IMR-90 (cell line): ENCODE measurements at regions not wholly inside any gene's neighbourhood (a gene's known extent, or its start where the extent isn't known, plus 50 kb on each side); places are given as distances from the start of the nearest gene placed in this dataset.

Experiments
- ATAC-seq: fragments of 200-7000 bp; cut with Tn5 transposase; 2 replicates; pipeline ENCODE4 v1.9.1; 2020; ENCODE audit warnings: low read depth, mild to moderate bottlenecking, moderate library complexity
- BruUV-seq: library from RNA; stranded (reverse); fragments of 400-500 nt; replicated peaks from 2 replicates; lab custom pipeline; 2021; lab: Mats Ljungman, UMichigan
- CTCF ChIA-PET: fragments of 300-600 bp; formaldehyde crosslinking; extraction: SDS; loops from one replicate; lab custom pipeline; 2021; ENCODE audit warnings: antibody characterized with exemption; lab: Yijun Ruan, JAX
- POLR2A ChIA-PET: fragments of 300-600 bp; sonication (Branson Sonifier 250); formaldehyde crosslinking; loops from one replicate; lab custom pipeline; 2022; ENCODE audit warnings: antibody characterized with exemption; ENCODE audit not compliant: unreplicated experiment; lab: Charles Lee
- DNase-seq: peaks from one replicate; pipeline ENCODE4 v3.0.0; 2013
- H2AFZ ChIP-seq: replicated peaks from 2 replicates; pipeline ENCODE3; 2013; ENCODE audit warnings: low read length, mild to moderate bottlenecking; ENCODE audit not compliant: poor library complexity
- H2AK5ac ChIP-seq: 2 replicates; pipeline ENCODE4 v1.6.1; 2013; ENCODE audit warnings: low read depth, low read length, inconsistent platforms
- H2AK9ac ChIP-seq: replicated peaks from 2 replicates; pipeline ENCODE3; 2013; ENCODE audit warnings: mild to moderate bottlenecking, low read depth, low read length, moderate library complexity; ENCODE audit not compliant: poor library complexity
- H2BK120ac ChIP-seq: 2 replicates; pipeline ENCODE4 v1.6.1; 2013; ENCODE audit warnings: low read depth, low read length, inconsistent platforms
- H2BK15ac ChIP-seq: 3 replicates; pipeline ENCODE4 v1.6.1; 2013; ENCODE audit warnings: low read depth, low read length, inconsistent platforms
- H2BK20ac ChIP-seq: 2 replicates; pipeline ENCODE4 v1.6.1; 2013; ENCODE audit warnings: low read depth, mild to moderate bottlenecking, inconsistent platforms, low read length, moderate library complexity
- H2BK5ac ChIP-seq: 2 replicates; pipeline ENCODE4 v1.6.1; 2013; ENCODE audit warnings: mild to moderate bottlenecking, low read depth, low read length, inconsistent platforms; ENCODE audit not compliant: poor library complexity, severe bottlenecking
- H3K14ac ChIP-seq: replicated peaks from 2 replicates; pipeline ENCODE4 v1.6.1; 2013; ENCODE audit warnings: low read depth, low read length, inconsistent platforms
- H3K18ac ChIP-seq: 2 replicates; pipeline ENCODE4 v1.6.1; 2013; ENCODE audit warnings: low read depth, low read length, control low read depth
- H3K23ac ChIP-seq: 2 replicates; pipeline ENCODE4 v1.6.1; 2013; ENCODE audit warnings: low read depth, low read length, inconsistent platforms
- H3K27ac ChIP-seq: 2 replicates; pipeline ENCODE4 v1.5.1; 2013; ENCODE audit warnings: mild to moderate bottlenecking, control low read depth, low read length; ENCODE audit not compliant: insufficient read depth
- H3K27me3 ChIP-seq: 2 replicates; pipeline ENCODE4 v1.6.1; 2013; ENCODE audit warnings: low read length; ENCODE audit not compliant: control insufficient read depth, insufficient read depth
- H3K36me3 ChIP-seq: 2 replicates; pipeline ENCODE4 v1.6.1; 2013; ENCODE audit warnings: low read length, mixed read lengths; ENCODE audit not compliant: control insufficient read depth, insufficient read depth
- H3K4ac ChIP-seq: 2 replicates; pipeline ENCODE4 v1.6.1; 2013; ENCODE audit warnings: low read depth, low read length, inconsistent platforms
- H3K4me1 ChIP-seq: 2 replicates; pipeline ENCODE4 v1.6.1; 2013; ENCODE audit warnings: low read length, mixed read lengths; ENCODE audit not compliant: control insufficient read depth, insufficient read depth
- H3K4me2 ChIP-seq: 2 replicates; pipeline ENCODE4 v1.6.1; 2013; ENCODE audit warnings: low read depth, mild to moderate bottlenecking, control low read depth, low read length, moderate library complexity
- H3K4me3 ChIP-seq: 2 replicates; pipeline ENCODE4 v1.5.1; 2013; ENCODE audit warnings: low read depth, mild to moderate bottlenecking, control low read depth, low read length, moderate library complexity; ENCODE audit not compliant: insufficient read depth
- H3K56ac ChIP-seq: 2 replicates; pipeline ENCODE4 v1.6.1; 2013; ENCODE audit warnings: low read length, inconsistent platforms; ENCODE audit not compliant: insufficient read depth; ENCODE audit errors: extremely low read depth
- H3K79me1 ChIP-seq, 2 experiments: 2 replicates each; pipeline ENCODE4 v1.6.1; 2013; ENCODE audit warnings: low read length in 2 of 2, inconsistent platforms in 1 of 2, low read depth in 1 of 2
- H3K9ac ChIP-seq: 2 replicates; pipeline ENCODE4 v1.6.1; 2013; ENCODE audit warnings: low read depth, low read length, control low read depth
- H3K9me1 ChIP-seq: 2 replicates; pipeline ENCODE4 v1.6.1; 2013; ENCODE audit warnings: low read length, inconsistent platforms; ENCODE audit not compliant: insufficient read depth
- H3K9me3 ChIP-seq: 2 replicates; pipeline ENCODE4 v1.6.1; 2013; ENCODE audit warnings: low read length; ENCODE audit not compliant: control insufficient read depth, insufficient read depth
- H4K20me1 ChIP-seq: 2 replicates; pipeline ENCODE4 v1.6.1; 2013; ENCODE audit warnings: low read length, inconsistent platforms; ENCODE audit not compliant: insufficient read depth
- H4K5ac ChIP-seq: 2 replicates; pipeline ENCODE4 v1.6.1; 2013; ENCODE audit warnings: mild to moderate bottlenecking, low read depth, low read length, control low read depth
- H4K8ac ChIP-seq, 2 experiments: 2 replicates each; pipeline ENCODE4 v1.6.1; 2013; ENCODE audit warnings: low read depth in 2 of 2, low read length in 2 of 2, control low read depth in 1 of 2, inconsistent platforms in 1 of 2
- H4K91ac ChIP-seq: 2 replicates; pipeline ENCODE4 v1.6.1; 2013; ENCODE audit warnings: low read depth, low read length, inconsistent platforms; ENCODE audit not compliant: insufficient read depth
- POLR2A ChIP-seq: IDR thresholded peaks from 2 replicates; pipeline ENCODE4 v1.6.1; 2012; ENCODE audit warnings: mild to moderate bottlenecking, low read depth, low read length
- RFX5 ChIP-seq: IDR thresholded peaks from 2 replicates; pipeline ENCODE4 v1.8.0; 2012; ENCODE audit warnings: low read depth, mild to moderate bottlenecking, low read length, moderate library complexity
- WGBS, 2 experiments: methylation state at CpG; one replicate each; pipeline versions ENCODE4 v1.1.5 to v1.1.7; 2013; ENCODE audit warnings: missing lambda C conversion rate in 2 of 2; ENCODE audit not compliant: insufficient read length in 1 of 2; ENCODE audit errors: extremely low coverage in 2 of 2; 5-methylcytosine and 5-hydroxymethylcytosine counted together
- dilution Hi-C: fragments of 300-500 bp; cut with HindIII; formaldehyde crosslinking; loops from one replicate; pipeline ENCODE4 v1.14.3; 2018; ENCODE audit warnings: low sequenced_read_pairs; ENCODE audit not compliant: unreplicated experiment
- in situ Hi-C: fragments of 300-500 bp; cut with MboI; formaldehyde crosslinking; loops from 3 replicates; pipeline ENCODE4 v1.14.3; 2019; ENCODE audit warnings: low sequenced_read_pairs, inconsistent platforms, mixed read lengths
- intact Hi-C: fragments of 100-400 bp; cut with micrococcal nuclease; formaldehyde crosslinking; loops from 2 replicates; pipeline ENCODE4 v1.10.0; 2022

- H4K20me1 ChIP-seq = no peaks in the 10 kb centered on the region
- peak overlapping the region; percentile 52; the same call in 1 of the 2 replicates for H3K18ac ChIP-seq
- no peak overlapping the region for H3K14ac ChIP-seq
- H3K36me3 ChIP-seq = no peaks in the 10 kb centered on the region
- CTCF ChIA-PET = interaction anchor here (0.6 kb wide), 1 partner anchor 612 kb away, joined by 3 read pairs; no protein-coding TSS in a partner anchor
- no peak overlapping the region for H4K91ac ChIP-seq
- H3K9ac ChIP-seq = no peak overlapping the region
- H4K5ac ChIP-seq = no peak overlapping the region; the same call in 1 of the 2 replicates
- peak overlapping the region; percentile 72; the same call in 1 of the 2 replicates for H3K4me2 ChIP-seq
- H3K23ac ChIP-seq = no peak overlapping the region
- ATAC-seq (0 out of 2 replicates have a peak, but pooled peaks have one; percentile 35), DNase-seq (no peak)
- POLR2A ChIA-PET = no interaction called here
- no peaks in the 10 kb centered on the region for H3K9me3 ChIP-seq
- no peaks in the 10 kb centered on the region for H3K79me1 ChIP-seq
- no TSS peak for BruUV-seq
- no peak overlapping the region for H2AK5ac ChIP-seq
- H2BK5ac ChIP-seq = no peak overlapping the region
- no peak overlapping the region for H2AFZ ChIP-seq
- H4K8ac ChIP-seq = no peak overlapping the region
- no peaks in the 10 kb centered on the region for H3K4me1 ChIP-seq
- H3K56ac ChIP-seq = no peak overlapping the region
- no peaks in the 10 kb centered on the region for H3K9me1 ChIP-seq
- intact Hi-C loops (no loop called here), dilution Hi-C loops (no loop called here), in situ Hi-C loops (no loop called here)
- no peaks in the 10 kb centered on the region for H3K27me3 ChIP-seq
- no peak overlapping the region for H3K4me3 ChIP-seq
- TF ChIP-seq RFX5 = no peak
- no peak for TF ChIP-seq POLR2A
- no peak overlapping the region for H3K4ac ChIP-seq
- H3K27ac ChIP-seq = no peak overlapping the region
- no peak overlapping the region for H2BK120ac ChIP-seq
- no peak overlapping the region for H2BK20ac ChIP-seq
- H2AK9ac ChIP-seq = no peak overlapping the region
- no CpG with 5 or more reads among the region's 3 CpGs for WGBS, 2 experiments
- H2BK15ac ChIP-seq = no peak overlapping the region
These were observed 230.6 kb upstream of the PEX5L start for GRCh38 chr3:180267202-180267843.
